Activated effector memory CD4-positive, alpha-beta T cell treated with anti-CD3 and anti-CD28 coated beads, Interleukin-2, amount 50 U/mL, for 16 hours (primary cell): ENCODE measurements at regions not wholly inside any gene's neighbourhood (a gene's known extent, or its start where the extent isn't known, plus 50 kb on each side); places are given as distances from the start of the nearest gene placed in this dataset.

Source experiments
- DNase-seq: peaks from one replicate; pipeline ENCODE4 v3.0.0-alpha.2; 2020

GRCh38 chr2:2704428-2705090, 373.5 kb upstream of the MYT1L start:
- no peak for DNase-seq

DNA sequence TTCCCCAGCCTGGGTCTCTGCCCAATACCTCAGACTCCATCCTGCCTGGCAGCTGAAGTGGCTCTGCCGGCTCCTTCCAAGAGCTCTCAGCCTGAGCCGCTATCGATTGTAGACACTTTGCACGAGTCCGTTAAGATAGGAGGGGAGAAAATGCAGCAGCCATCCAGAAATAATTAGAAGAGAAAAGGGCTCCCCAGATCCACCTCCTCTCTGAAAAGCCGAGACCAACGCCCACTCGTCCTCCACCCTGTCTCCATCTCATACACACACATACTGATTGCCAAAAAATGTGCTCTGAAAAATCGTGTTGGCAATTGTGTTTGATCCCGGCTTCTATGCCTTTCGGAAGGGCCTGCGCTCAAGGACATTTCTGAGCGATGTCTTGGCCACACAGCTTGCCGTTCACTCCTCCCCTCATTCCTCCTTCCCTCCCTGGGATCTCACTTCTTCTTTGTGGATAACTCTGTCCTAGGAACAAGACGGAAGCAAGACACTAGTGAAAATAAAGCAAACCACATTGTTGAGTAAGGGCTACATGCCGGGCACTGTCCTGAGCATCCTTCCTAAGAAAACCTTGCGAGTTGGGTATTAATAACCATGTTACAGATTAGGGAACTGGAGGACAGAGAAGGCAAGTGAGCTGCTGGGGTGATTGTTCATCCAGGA, 372.8 kb upstream of the MYT1L start:
- no peak for DNase-seq

DNA sequence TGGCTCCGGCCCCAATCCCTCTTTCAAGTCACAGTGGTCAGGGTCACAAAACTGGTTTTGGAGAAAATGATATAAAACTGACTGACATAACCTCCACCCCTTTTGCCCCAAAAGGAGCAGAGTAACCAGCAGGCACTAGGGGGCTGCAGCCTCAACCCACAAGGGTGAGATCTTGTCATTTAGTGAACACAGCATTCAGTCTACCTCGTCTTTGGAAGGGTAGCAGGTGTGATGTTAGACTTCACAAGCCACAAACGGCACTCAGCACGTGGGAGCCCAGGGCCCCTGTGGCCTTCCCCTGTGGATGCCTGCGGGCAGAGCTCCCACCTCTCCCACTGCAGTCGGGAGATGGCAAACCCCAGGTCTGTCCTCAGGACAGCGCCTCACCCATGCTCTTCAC, 372.1 kb upstream of the MYT1L start:
- no peak for DNase-seq

- DNase-seq = no peak
Observed at GRCh38 chr2:2702385-2702784, 371.3 kb upstream of the MYT1L start.

GRCh38 chr2:2701813-2702212, 370.7 kb upstream of the MYT1L start:
- DNase-seq = no peak

GRCh38 chr2:2701176-2701781, 370.2 kb upstream of the MYT1L start:
- no peak for DNase-seq

DNA sequence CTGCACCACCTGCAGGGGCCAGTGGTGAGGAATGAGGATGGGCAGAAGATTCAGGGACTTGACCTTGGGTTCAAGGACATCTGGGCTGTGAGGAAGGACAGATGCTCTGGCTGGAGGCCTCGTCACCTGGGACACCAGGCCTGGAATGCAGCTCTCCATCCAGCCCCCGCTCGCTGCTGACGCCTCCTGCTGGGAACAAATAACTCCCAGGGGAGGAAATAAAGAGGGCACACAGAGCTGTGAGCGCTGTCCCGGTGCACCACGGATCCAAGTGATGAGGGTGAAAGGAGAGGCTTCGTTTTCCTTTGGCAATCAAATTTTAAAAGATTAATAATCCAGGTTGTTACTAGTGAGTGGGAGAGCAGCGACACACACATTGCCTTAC, 368.0 kb upstream of the MYT1L start:
- DNase-seq = no peak

- DNase-seq = no peak
Observed at GRCh38 chr2:2698182-2699120, 367.4 kb upstream of the MYT1L start.

DNA sequence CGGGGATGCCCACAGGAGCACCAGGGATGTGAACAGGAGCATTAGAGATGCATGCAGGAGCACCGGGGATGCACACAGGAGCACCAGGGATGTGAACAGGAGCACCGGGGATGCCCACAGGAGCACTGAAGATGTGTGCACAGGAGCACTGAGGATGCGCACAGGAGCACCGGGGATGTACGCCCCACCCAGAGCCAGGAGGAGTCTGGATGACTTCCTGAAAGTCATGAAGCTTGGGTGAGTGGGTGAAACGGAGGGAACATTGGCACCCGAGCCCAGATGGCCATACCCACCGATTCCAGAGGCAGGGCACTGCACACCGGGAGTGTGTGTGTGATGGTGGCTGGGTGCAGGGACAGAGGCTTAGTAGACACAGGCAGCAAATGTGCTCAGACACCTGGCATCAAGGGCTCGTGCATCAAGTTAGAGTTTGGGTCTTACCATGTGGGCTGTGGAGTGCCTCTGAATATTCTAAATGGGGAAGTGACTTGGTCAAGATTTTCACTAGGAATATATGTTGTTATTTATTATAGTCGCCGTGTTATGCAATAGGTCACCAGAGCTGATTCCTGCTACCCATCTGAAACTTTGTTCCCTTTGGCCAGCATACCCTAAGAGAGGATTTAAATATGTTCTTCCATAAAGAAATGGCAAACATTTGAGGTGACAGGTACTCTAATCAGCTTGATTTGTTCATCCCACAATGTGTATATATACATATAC, 365.8 kb upstream of the MYT1L start:
- DNase-seq = no peak

- DNase-seq = no peak
Observed at GRCh38 chr2:2696325-2696724, 365.2 kb upstream of the MYT1L start.

- DNase-seq = no peak
Observed at GRCh38 chr2:2694746-2695145, 363.7 kb upstream of the MYT1L start.

- DNase-seq = no peak
Observed at GRCh38 chr2:2692599-2693389, 361.7 kb upstream of the MYT1L start.

GRCh38 chr2:2691419-2691818, 360.3 kb upstream of the MYT1L start:
- DNase-seq = no peak

- no peak for DNase-seq
Observed at GRCh38 chr2:2690985-2691384, 359.9 kb upstream of the MYT1L start.

GRCh38 chr2:2689306-2689705, 358.2 kb upstream of the MYT1L start:
- DNase-seq = no peak

DNA sequence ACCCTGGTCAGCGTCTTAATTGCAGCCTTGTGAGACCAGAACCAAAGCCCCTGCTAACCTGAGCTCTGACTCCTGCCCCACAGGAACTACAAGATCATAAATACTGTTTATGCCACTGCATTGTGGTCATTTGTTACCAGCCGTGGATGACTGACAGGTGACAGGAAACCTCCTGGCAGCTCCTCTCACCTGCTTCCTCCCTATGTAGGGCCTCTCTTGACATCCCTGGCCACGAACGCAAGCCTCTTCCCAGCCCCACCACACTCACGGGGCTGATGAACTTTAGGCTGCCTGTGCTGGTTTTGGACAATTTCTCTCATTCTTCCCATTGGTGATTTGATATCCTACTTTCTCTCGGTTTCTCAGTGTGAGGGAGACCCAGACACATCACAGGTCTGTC, 357.2 kb upstream of the MYT1L start:
- DNase-seq = no peak

DNA sequence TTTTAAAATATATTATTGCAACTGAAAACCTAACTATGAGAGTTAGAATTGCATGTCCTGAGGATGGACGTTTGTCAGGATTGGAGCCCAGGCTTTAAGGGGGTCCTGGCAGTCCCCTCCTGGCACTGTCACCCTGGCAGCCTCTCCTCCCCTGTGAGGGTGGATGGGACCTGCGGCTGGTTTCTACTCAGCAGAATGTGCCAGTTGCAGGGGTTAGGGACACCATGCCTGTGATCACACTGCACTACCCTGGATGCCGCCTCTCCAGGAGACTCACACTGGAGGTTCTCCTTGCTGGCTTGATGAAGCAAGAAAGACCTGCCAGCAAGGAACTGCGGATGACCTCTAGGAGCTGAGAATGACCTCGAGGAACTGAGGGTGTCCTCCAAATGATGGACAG, 356.7 kb upstream of the MYT1L start:
- DNase-seq = no peak

- DNase-seq = no peak
Observed at GRCh38 chr2:2686222-2686621, 355.1 kb upstream of the MYT1L start.

DNA sequence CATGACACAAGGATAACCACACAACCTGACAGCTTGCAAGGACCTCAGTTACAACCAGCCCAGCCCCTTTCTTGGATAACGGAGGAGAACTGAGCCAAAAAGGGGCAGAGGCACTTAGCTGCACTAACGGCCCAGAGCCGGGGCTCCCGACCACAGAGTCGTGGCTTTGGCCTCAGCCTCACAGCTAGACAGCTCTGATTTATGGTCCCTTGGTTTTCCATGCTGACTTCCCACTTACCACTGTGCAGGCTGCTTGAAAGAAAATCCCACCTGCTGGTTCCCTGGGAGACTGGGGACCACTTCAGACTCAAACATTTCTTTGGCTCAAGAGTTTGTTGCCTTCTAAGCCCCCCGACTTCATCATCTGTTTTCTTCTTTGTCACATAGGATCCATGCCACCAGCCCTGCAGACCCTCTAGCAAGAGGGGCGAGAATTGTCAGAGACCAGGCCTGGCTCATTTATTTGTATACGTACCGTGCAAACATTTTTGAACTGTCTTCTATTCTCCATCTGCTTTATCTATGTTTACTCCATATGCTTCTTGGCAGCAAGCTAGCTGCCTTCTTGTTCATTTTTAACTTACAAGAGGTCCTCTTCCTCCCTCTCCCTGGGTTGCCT, 352.6 kb upstream of the MYT1L start:
- no peak for DNase-seq

DNA sequence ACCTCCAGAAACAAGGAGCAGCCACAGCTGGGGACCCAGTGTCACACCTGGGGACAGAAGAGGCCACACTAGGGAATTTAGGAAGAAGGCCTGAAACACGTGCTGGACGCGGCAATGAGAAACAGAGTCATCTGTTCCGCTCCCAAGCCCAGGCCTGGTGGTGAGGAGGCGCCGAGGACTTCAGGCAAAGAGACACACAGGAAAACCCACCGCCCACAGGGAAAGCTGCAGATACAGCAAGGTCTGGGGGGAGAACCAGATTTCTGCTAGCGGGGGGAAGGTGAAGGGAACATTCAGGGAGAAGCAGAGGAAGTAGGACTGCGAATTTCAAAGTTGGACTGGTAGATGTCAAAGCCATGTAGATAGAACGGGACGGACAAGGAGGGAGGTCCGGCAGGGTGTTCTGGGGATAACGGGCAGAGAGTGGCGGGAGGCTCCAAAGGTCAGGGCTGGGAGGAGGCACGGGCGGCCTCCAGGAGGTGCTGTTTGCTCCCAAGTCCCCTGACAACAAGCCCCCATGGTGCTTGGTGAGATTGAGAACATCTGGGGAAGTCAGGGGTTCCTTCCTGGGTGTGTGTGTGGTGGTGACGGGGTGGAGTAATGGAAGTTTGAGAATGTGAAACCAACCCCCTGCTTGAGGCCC, 351.7 kb upstream of the MYT1L start:
- no peak for DNase-seq

DNA sequence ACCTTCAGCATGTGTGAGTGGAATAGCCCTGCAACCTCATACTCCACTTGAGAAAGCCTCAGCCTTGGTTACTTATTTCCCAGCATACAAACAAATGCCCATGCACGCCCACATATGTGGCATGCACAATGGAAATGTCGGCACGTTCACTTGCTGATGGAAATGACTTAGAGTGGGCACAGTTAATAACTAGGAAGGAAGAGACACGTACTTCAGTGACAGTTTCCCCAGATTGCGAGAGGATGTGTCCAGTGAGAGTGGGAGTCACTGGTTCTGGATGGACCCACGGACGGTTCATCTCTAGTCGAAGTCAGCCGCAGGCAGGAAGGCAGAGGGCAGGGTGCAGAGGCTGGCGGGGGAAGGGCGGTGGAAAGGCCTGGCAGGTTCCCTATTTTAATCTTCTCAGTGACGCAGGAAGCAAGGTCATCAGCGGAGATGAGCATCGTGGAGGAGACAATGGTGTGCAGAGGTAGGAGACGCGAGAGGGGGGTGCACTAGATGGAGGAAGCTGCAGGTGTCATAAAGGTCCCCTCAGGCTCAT, 350.7 kb upstream of the MYT1L start:
- no peak for DNase-seq
